NCI-H748 (cell line): ENCODE measurements at regions not wholly inside any gene's neighbourhood (a gene's known extent, or its start where the extent isn't known, plus 50 kb on each side); places are given as distances from the start of the nearest gene placed in this dataset.
"Not testable (repeated sequence)": the region's sequence is repeated elsewhere in the genome, so short reads cannot be mapped to it uniquely, and the experiment has no call there.

Source experiments
- DNase-seq: peaks from one replicate; lab custom pipeline; 2025; ENCODE audit not compliant: unreplicated experiment; lab: John Stamatoyannopoulos, UW

GRCh38 chr9:135305546-135306180 is 173.9 kb upstream of the PPP1R26 start:
- DNase-seq, result no peak

GRCh38 chr9:135306699-135307098 is 172.9 kb upstream of the PPP1R26 start:
- DNase-seq, result no peak

- no peak for DNase-seq
These were observed 172.3 kb upstream of the PPP1R26 start for GRCh38 chr9:135307300-135307699.

- not testable (repeated sequence) for DNase-seq
These were observed 171.7 kb upstream of the PPP1R26 start for GRCh38 chr9:135307919-135308318.

GRCh38 chr9:135308821-135309762 is 170.5 kb upstream of the PPP1R26 start:
- DNase-seq, result no peak

GRCh38 chr9:135309763-135310125 is 169.8 kb upstream of the PPP1R26 start:
- DNase-seq, result no peak

GRCh38 chr9:135310134-135310533 is 169.4 kb upstream of the PPP1R26 start:
- DNase-seq, result no peak

GRCh38 chr9:135315572-135315971 is 164.0 kb upstream of the PPP1R26 start:
- no peak for DNase-seq

- no peak for DNase-seq
These were observed 159.3 kb upstream of the PPP1R26 start for GRCh38 chr9:135320331-135320730.

GRCh38 chr9:135320943-135321342 is 158.6 kb upstream of the PPP1R26 start:
- no peak for DNase-seq

- no peak for DNase-seq
These were observed 158.0 kb upstream of the PPP1R26 start for GRCh38 chr9:135321580-135321979.

GRCh38 chr9:135324329-135324728 is 155.3 kb upstream of the PPP1R26 start:
- no peak for DNase-seq

GRCh38 chr9:135326141-135326540 is 153.4 kb upstream of the PPP1R26 start:
- DNase-seq, result no peak

- DNase-seq, result no peak
These were observed 152.9 kb upstream of the PPP1R26 start for GRCh38 chr9:135326633-135327152.

- DNase-seq, result no peak
These were observed 150.8 kb upstream of the PPP1R26 start for GRCh38 chr9:135328485-135329417.

GRCh38 chr9:135329571-135330306 is 149.8 kb upstream of the PPP1R26 start:
- peak; percentile 98 for DNase-seq

- no peak for DNase-seq
These were observed 149.3 kb upstream of the PPP1R26 start for GRCh38 chr9:135330307-135330631.

- no peak for DNase-seq
These were observed 148.6 kb upstream of the PPP1R26 start for GRCh38 chr9:135330685-135331590.

GRCh38 chr9:135332516-135332915 is 147.1 kb upstream of the PPP1R26 start:
- no peak for DNase-seq
